BE2C (cell line): ENCODE measurements at regions not wholly inside any gene's neighbourhood (a gene's known extent, or its start where the extent isn't known, plus 50 kb on each side); places are given as distances from the start of the nearest gene placed in this dataset.

Experiments
- DNase-seq: peaks from one replicate; pipeline ENCODE4 v3.0.0-alpha.2; 2020
- H3K27me3 ChIP-seq: fragments of 250-450 bp; sonication (Bioruptor Pico); 2 replicates; pipeline ENCODE4 v1.5.1; 2020; ENCODE audit warnings: mild to moderate bottlenecking
- H3K36me3 ChIP-seq: fragments of 250-450 bp; sonication (Bioruptor Pico); 2 replicates; pipeline ENCODE4 v1.5.1; 2020; ENCODE audit warnings: mild to moderate bottlenecking
- H3K4me1 ChIP-seq: fragments of 250-450 bp; sonication (Bioruptor Pico); 2 replicates; pipeline ENCODE4 v1.5.1; 2020
- H3K4me3 ChIP-seq: 2 replicates; pipeline ENCODE4 v1.5.1; 2011; ENCODE audit warnings: low read depth, low read length
- H3K9me3 ChIP-seq: fragments of 250-450 bp; sonication (Bioruptor Pico); 2 replicates; pipeline ENCODE4 v1.5.1; 2020
- TF ChIP-seq, protein P1 (sequence below): IDR thresholded peaks from 2 replicates; pipeline ENCODE4 v1.5.1; 2012; ENCODE audit warnings: mild to moderate bottlenecking, low read depth, low read length

DNA sequence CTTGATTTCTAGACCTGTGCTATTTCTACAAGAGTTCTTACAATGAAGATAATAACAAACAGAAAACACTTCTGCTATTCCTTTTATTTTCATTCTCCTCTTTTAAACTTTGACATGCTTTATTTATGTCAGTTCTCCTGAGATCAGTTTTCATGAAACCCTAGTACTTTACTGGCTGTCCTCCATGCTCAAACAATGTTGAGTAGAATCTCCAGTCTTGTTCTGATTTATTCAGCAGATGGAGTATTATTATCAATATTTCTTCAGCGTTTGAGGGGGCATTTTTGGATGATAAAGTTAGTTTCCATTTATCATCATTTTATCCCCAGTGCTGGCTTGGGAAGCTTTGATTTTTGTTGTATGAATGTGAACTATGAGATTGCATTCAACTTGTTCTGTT lies 85.9 kb upstream of the WARS2 start:
- no peaks in the 10 kb centered on the region for H3K36me3 ChIP-seq
- H3K4me1 ChIP-seq: no peaks in the 10 kb centered on the region
- H3K27me3 ChIP-seq: 0 out of 2 replicates have a peak, but pooled peaks cover 4% of the 10 kb centered on the region
- H3K4me3 ChIP-seq: no peak overlapping the region
- TF ChIP-seq, protein P1, sequence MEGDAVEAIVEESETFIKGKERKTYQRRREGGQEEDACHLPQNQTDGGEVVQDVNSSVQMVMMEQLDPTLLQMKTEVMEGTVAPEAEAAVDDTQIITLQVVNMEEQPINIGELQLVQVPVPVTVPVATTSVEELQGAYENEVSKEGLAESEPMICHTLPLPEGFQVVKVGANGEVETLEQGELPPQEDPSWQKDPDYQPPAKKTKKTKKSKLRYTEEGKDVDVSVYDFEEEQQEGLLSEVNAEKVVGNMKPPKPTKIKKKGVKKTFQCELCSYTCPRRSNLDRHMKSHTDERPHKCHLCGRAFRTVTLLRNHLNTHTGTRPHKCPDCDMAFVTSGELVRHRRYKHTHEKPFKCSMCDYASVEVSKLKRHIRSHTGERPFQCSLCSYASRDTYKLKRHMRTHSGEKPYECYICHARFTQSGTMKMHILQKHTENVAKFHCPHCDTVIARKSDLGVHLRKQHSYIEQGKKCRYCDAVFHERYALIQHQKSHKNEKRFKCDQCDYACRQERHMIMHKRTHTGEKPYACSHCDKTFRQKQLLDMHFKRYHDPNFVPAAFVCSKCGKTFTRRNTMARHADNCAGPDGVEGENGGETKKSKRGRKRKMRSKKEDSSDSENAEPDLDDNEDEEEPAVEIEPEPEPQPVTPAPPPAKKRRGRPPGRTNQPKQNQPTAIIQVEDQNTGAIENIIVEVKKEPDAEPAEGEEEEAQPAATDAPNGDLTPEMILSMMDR: no peak
- no peaks in the 10 kb centered on the region for H3K9me3 ChIP-seq
- no peak for DNase-seq

DNA sequence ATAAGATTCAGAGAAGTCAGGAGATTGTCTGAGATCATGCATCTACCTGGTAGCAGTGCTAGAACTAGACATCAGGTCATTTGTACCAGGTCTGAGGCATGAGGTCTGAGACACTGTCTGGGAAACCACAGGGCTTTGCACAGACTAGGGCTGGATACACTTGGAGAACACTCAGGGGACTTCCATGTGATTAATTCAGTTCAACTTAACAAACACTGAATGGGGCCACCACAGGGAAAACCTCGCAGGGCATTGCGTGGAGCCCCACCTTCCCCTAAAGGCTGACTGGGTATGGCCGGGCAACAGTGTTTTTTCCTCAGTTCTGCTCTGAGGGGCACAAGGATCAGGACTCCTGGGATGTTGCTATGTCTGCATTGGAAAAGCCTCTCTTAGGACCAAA lies 86.5 kb upstream of the WARS2 start:
- TF ChIP-seq, protein P1: no peak
- Histone ChIP-seq H3K4me1 (no peaks in the 10 kb centered on the region), H3K9me3 (no peaks in the 10 kb centered on the region), H3K36me3 (no peaks in the 10 kb centered on the region), H3K4me3 (no peak overlapping the region), H3K27me3 (0 out of 2 replicates have a peak, but pooled peaks cover 4% of the 10 kb centered on the region)
- no peak for DNase-seq

DNA sequence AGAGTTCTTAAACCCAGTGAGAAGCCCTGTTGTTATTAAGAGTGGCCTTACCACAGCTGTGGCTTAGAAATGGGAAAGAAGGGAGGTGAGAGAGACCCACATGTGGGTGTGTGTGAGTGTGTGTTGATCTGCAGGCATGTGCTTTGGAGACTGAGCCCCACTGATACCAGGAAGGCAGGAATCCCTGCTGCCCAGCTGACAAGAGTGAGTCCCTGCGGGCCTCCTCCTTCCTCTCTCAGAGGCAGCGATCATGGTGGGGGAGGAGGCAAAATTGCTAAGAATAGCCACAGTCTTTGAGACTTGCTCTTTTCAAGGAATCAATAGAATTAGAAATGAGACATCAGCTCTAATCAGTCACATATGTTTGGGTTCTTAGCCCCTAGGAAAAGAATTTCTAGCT lies 87.0 kb upstream of the WARS2 start:
- TF ChIP-seq, protein P1: no peak
- DNase-seq: no peak

GRCh38 chr1:119228335-119229080 lies 88.1 kb upstream of the WARS2 start:
- Histone ChIP-seq H3K4me3 (no peak overlapping the region), H3K36me3 (no peaks in the 10 kb centered on the region), H3K9me3 (no peaks in the 10 kb centered on the region), H3K27me3 (0 out of 2 replicates have a peak, but pooled peaks cover 4% of the 10 kb centered on the region), H3K4me1 (no peaks in the 10 kb centered on the region)
- DNase-seq: no peak
- TF ChIP-seq, protein P1: no peak

More for the DNA sequence above, 87.0 kb upstream of the WARS2 start:
- H3K36me3 ChIP-seq: no peaks in the 10 kb centered on the region
- 0 out of 2 replicates have a peak, but pooled peaks cover 4% of the 10 kb centered on the region for H3K27me3 ChIP-seq
- H3K4me1 ChIP-seq: no peaks in the 10 kb centered on the region
- H3K4me3 ChIP-seq: no peak overlapping the region
- no peaks in the 10 kb centered on the region for H3K9me3 ChIP-seq

GRCh38 chr1:119235120-119235519 lies 94.7 kb upstream of the WARS2 start:
- no peak overlapping the region for H3K4me3 ChIP-seq
- no peaks in the 10 kb centered on the region for H3K9me3 ChIP-seq
- H3K4me1 ChIP-seq: no peaks in the 10 kb centered on the region
- no peak for DNase-seq
- TF ChIP-seq, protein P1: no peak
- no peaks in the 10 kb centered on the region for H3K27me3 ChIP-seq
- no peaks in the 10 kb centered on the region for H3K36me3 ChIP-seq

DNA sequence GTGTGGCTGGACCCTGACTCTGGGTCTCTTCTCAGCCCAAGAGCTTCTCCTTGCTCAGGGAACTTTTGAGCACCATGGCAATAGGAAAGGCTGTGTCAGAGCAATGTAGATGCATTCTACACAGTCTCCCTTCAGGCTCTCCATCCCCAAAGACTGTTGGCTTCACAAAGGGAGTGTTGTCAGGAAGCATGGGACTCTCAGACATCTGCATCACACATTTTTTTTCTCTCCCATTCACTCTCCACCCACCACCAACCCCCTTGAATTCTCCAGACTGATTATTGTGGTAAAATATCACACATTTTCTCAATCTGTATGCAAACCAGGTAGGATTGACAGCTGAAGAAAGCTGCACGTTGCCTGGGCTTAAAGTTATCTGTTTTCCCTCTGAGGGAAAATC lies 105.4 kb upstream of the WARS2 start:
- H3K9me3 ChIP-seq: no peaks in the 10 kb centered on the region
- TF ChIP-seq, protein P1: no peak
- H3K4me1 ChIP-seq: no peaks in the 10 kb centered on the region
- no peak overlapping the region for H3K4me3 ChIP-seq
- no peak for DNase-seq
- no peaks in the 10 kb centered on the region for H3K27me3 ChIP-seq
- H3K36me3 ChIP-seq: no peaks in the 10 kb centered on the region
